SK-N-SH treated with all-trans-retinoic acid at 6 μM for 48 hours (cell line): ENCODE measurements at regions not wholly inside any gene's neighbourhood (a gene's known extent, or its start where the extent isn't known, plus 50 kb on each side); places are given as distances from the start of the nearest gene placed in this dataset.

Source experiments
- ATAC-seq: fragments of 200-7000 bp; cut with Tn5 transposase; 3 replicates; pipeline ENCODE4 v1.9.1; 2020; ENCODE audit warnings: mild to moderate bottlenecking, moderate library complexity
- ARNTL ChIP-seq: fragments of 450-650 bp; formaldehyde crosslinking; IDR thresholded peaks from 2 replicates; pipeline ENCODE4 v1.5.0; 2020; ENCODE audit warnings: low read depth, mild to moderate bottlenecking, moderate library complexity, borderline replicate concordance
- BACH2 ChIP-seq: fragments of 250-450 bp; sonication (Bioruptor Pico); IDR thresholded peaks from 2 replicates; pipeline ENCODE4 v1.9.0; 2021; ENCODE audit warnings: mild to moderate bottlenecking, borderline replicate concordance
- CREB5 ChIP-seq: fragments of 250-450 bp; sonication (Bioruptor Pico); IDR thresholded peaks from 2 replicates; pipeline ENCODE4 v1.5.1; 2020; ENCODE audit warnings: low read depth, mild to moderate bottlenecking, moderate library complexity
- CSDC2 ChIP-seq: fragments of 250-450 bp; sonication (Bioruptor Pico); IDR thresholded peaks from 2 replicates; pipeline ENCODE4 v1.5.0; 2020; ENCODE audit warnings: mild to moderate bottlenecking, moderate library complexity
- ESRRG ChIP-seq: fragments of 250-450 bp; sonication (Bioruptor Pico); IDR thresholded peaks from 2 replicates; pipeline ENCODE4 v1.6.1; 2021; ENCODE audit warnings: mild to moderate bottlenecking
- GLIS3 ChIP-seq: fragments of 250-450 bp; sonication (Bioruptor Pico); IDR thresholded peaks from 2 replicates; pipeline ENCODE4 v1.5.0; 2020; ENCODE audit warnings: mild to moderate bottlenecking, moderate library complexity
- ISL1 ChIP-seq: fragments of 250-450 bp; sonication (Bioruptor Pico); IDR thresholded peaks from 2 replicates; pipeline ENCODE4 v2.1.2; 2022; ENCODE audit warnings: mild to moderate bottlenecking, moderate library complexity
- OSR1 ChIP-seq: fragments of 250-450 bp; sonication (Bioruptor Pico); IDR thresholded peaks from 2 replicates; pipeline ENCODE4 v1.8.0; 2022; ENCODE audit warnings: moderate library complexity, mild to moderate bottlenecking, inconsistent platforms
- PPARA ChIP-seq: fragments of 250-450 bp; sonication (Bioruptor Pico); IDR thresholded peaks from 2 replicates; pipeline ENCODE4 v1.5.0; 2020; ENCODE audit warnings: mild to moderate bottlenecking, borderline replicate concordance
- RARB ChIP-seq: fragments of 250-450 bp; sonication (Bioruptor Pico); IDR thresholded peaks from 2 replicates; pipeline ENCODE4 v1.8.0; 2021; ENCODE audit warnings: mild to moderate bottlenecking, moderate library complexity
- SNAI2 ChIP-seq: fragments of 250-450 bp; sonication (Bioruptor Pico); IDR thresholded peaks from 2 replicates; pipeline ENCODE4 v1.5.0; 2020; ENCODE audit warnings: mild to moderate bottlenecking, moderate library complexity
- TCF4 ChIP-seq: fragments of 250-450 bp; sonication (Bioruptor Pico); IDR thresholded peaks from 2 replicates; pipeline ENCODE4 v1.8.0; 2021; ENCODE audit warnings: mild to moderate bottlenecking, moderate library complexity, borderline replicate concordance
- TOX ChIP-seq: fragments of 250-450 bp; sonication (Bioruptor Pico); IDR thresholded peaks from 2 replicates; pipeline ENCODE4 v1.8.0; 2021; ENCODE audit warnings: mild to moderate bottlenecking, moderate library complexity, borderline replicate concordance
- ZC3H10 ChIP-seq: fragments of 250-450 bp; sonication (Bioruptor Pico); IDR thresholded peaks from 2 replicates; pipeline ENCODE4 v1.5.1; 2021; ENCODE audit warnings: mild to moderate bottlenecking, moderate library complexity
- ZFP3 ChIP-seq: fragments of 250-450 bp; sonication (Bioruptor Pico); IDR thresholded peaks from 2 replicates; pipeline ENCODE4 v1.5.0; 2020; ENCODE audit warnings: mild to moderate bottlenecking, moderate library complexity
- ZFP30 ChIP-seq: fragments of 450-650 bp; formaldehyde crosslinking; IDR thresholded peaks from 2 replicates; pipeline ENCODE4 v1.5.0; 2022; ENCODE audit warnings: mild to moderate bottlenecking, moderate library complexity
- ZNF565 ChIP-seq: fragments of 450-650 bp; formaldehyde crosslinking; conservative IDR thresholded peaks from 2 replicates; pipeline ENCODE4 v1.5.0; 2020; ENCODE audit warnings: low read depth, mild to moderate bottlenecking, moderate library complexity
- ZNF70 ChIP-seq: fragments of 450-650 bp; formaldehyde crosslinking; IDR thresholded peaks from 2 replicates; pipeline ENCODE4 v1.5.0; 2020; ENCODE audit warnings: mild to moderate bottlenecking, moderate library complexity
- ZNF8 ChIP-seq: fragments of 450-650 bp; formaldehyde crosslinking; IDR thresholded peaks from 2 replicates; pipeline ENCODE4 v1.5.0; 2020; ENCODE audit warnings: mild to moderate bottlenecking, moderate library complexity
- TF ChIP-seq, protein P1 (sequence below): fragments of 250-450 bp; sonication (Bioruptor Pico); IDR thresholded peaks from 2 replicates; pipeline ENCODE4 v1.8.0; 2021; ENCODE audit warnings: low read depth, mild to moderate bottlenecking, moderate library complexity, borderline replicate concordance
- TF ChIP-seq, protein P2 (sequence below): fragments of 250-450 bp; sonication (Bioruptor Pico); IDR thresholded peaks from 2 replicates; pipeline ENCODE4 v1.5.1; 2021; ENCODE audit warnings: mild to moderate bottlenecking, moderate library complexity
- TF ChIP-seq, protein P3 (sequence below): fragments of 250-450 bp; sonication (Bioruptor Pico); IDR thresholded peaks from 2 replicates; pipeline ENCODE4 v1.5.0; 2020; ENCODE audit warnings: mild to moderate bottlenecking, moderate library complexity

GRCh38 chr14:97490521-97491070, 693.4 kb downstream of the VRK1 start:
- ATAC-seq, result no peak
- TF ChIP-seq BACH2 (CRISPR knock-in tag) (no peak), ZNF8 (CRISPR knock-in tag) (no peak), TOX (CRISPR knock-in tag) (no peak), OSR1 (CRISPR knock-in tag) (no peak), ZFP3 (no peak), ISL1 (no peak), CREB5 (CRISPR knock-in tag) (no peak), ZNF70 (CRISPR knock-in tag) (no peak), SNAI2 (CRISPR knock-in tag) (no peak), ARNTL (no peak), PPARA (no peak), RARB (CRISPR knock-in tag) (no peak), ZFP30 (CRISPR knock-in tag) (no peak), ZNF565 (CRISPR knock-in tag) (no peak)
- TF ChIP-seq, protein P1, sequence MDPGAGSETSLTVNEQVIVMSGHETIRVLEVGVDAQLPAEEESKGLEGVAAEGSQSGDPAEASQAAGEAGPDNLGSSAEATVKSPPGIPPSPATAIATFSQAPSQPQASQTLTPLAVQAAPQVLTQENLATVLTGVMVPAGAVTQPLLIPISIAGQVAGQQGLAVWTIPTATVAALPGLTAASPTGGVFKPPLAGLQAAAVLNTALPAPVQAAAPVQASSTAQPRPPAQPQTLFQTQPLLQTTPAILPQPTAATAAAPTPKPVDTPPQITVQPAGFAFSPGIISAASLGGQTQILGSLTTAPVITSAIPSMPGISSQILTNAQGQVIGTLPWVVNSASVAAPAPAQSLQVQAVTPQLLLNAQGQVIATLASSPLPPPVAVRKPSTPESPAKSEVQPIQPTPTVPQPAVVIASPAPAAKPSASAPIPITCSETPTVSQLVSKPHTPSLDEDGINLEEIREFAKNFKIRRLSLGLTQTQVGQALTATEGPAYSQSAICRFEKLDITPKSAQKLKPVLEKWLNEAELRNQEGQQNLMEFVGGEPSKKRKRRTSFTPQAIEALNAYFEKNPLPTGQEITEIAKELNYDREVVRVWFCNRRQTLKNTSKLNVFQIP, result no peak
- TF ChIP-seq, protein P2, sequence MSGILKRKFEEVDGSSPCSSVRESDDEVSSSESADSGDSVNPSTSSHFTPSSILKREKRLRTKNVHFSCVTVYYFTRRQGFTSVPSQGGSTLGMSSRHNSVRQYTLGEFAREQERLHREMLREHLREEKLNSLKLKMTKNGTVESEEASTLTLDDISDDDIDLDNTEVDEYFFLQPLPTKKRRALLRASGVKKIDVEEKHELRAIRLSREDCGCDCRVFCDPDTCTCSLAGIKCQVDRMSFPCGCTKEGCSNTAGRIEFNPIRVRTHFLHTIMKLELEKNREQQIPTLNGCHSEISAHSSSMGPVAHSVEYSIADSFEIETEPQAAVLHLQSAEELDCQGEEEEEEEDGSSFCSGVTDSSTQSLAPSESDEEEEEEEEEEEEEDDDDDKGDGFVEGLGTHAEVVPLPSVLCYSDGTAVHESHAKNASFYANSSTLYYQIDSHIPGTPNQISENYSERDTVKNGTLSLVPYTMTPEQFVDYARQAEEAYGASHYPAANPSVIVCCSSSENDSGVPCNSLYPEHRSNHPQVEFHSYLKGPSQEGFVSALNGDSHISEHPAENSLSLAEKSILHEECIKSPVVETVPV (CRISPR knock-in tag), result no peak

DNA sequence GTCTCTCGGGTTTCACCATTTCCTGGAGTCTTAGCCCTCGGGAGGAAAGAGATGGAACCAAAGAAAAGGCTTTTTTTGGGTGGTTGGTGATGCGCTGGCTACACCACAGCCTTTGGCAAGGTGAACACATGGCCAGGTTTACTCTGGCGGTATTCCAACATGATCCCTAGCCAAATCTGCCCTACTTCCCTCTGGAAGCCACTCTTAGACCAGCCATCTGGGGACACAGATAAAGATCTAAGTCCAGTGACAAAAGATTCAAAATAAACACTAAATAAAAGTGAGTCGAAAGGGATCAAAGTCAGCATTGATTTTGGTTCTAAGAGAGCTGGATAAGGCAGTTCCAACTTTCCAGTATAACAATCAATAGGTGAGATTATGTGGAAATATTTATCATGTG, 694.5 kb downstream of the VRK1 start:
- TF ChIP-seq ZC3H10 (CRISPR knock-in tag), result no peak
- TF ChIP-seq, protein P3, sequence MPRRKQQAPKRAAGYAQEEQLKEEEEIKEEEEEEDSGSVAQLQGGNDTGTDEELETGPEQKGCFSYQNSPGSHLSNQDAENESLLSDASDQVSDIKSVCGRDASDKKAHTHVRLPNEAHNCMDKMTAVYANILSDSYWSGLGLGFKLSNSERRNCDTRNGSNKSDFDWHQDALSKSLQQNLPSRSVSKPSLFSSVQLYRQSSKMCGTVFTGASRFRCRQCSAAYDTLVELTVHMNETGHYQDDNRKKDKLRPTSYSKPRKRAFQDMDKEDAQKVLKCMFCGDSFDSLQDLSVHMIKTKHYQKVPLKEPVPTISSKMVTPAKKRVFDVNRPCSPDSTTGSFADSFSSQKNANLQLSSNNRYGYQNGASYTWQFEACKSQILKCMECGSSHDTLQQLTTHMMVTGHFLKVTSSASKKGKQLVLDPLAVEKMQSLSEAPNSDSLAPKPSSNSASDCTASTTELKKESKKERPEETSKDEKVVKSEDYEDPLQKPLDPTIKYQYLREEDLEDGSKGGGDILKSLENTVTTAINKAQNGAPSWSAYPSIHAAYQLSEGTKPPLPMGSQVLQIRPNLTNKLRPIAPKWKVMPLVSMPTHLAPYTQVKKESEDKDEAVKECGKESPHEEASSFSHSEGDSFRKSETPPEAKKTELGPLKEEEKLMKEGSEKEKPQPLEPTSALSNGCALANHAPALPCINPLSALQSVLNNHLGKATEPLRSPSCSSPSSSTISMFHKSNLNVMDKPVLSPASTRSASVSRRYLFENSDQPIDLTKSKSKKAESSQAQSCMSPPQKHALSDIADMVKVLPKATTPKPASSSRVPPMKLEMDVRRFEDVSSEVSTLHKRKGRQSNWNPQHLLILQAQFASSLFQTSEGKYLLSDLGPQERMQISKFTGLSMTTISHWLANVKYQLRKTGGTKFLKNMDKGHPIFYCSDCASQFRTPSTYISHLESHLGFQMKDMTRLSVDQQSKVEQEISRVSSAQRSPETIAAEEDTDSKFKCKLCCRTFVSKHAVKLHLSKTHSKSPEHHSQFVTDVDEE (CRISPR knock-in tag), result no peak
- no peak for TF ChIP-seq GLIS3 (CRISPR knock-in tag)
- no peak for TF ChIP-seq ESRRG
- no peak for TF ChIP-seq TCF4
- no peak for TF ChIP-seq PPARA
- ATAC-seq, result no peak

GRCh38 chr14:97499790-97500481, 702.8 kb downstream of the VRK1 start:
- no peak for ATAC-seq
- TF ChIP-seq, protein P2 (CRISPR knock-in tag), result no peak
- TF ChIP-seq, protein P3 (CRISPR knock-in tag), result no peak
- no peak for TF ChIP-seq PPARA
- no peak for TF ChIP-seq ZC3H10 (CRISPR knock-in tag)
- TF ChIP-seq ESRRG, result no peak
- no peak for TF ChIP-seq ZNF565 (CRISPR knock-in tag)
- TF ChIP-seq ISL1, result no peak
- no peak for TF ChIP-seq SNAI2 (CRISPR knock-in tag)
- no peak for TF ChIP-seq ARNTL
- no peak for TF ChIP-seq BACH2 (CRISPR knock-in tag)
- no peak for TF ChIP-seq TCF4
- no peak for TF ChIP-seq CSDC2 (CRISPR knock-in tag)
- TF ChIP-seq ZNF70 (CRISPR knock-in tag), result no peak
- TF ChIP-seq, protein P1, result no peak
